AG04450 (cell line): ENCODE measurements at regions not wholly inside any gene's neighbourhood (a gene's known extent, or its start where the extent isn't known, plus 50 kb on each side); places are given as distances from the start of the nearest gene placed in this dataset.

Experiments used
- CTCF ChIA-PET: fragments of 300-600, 350-600 bp; formaldehyde crosslinking; extraction: SDS; loops from one replicate; lab custom pipeline; 2022; ENCODE audit warnings: antibody characterized with exemption, inconsistent platforms; lab: Charles Lee
- POLR2A ChIA-PET: fragments of 350-600 bp; formaldehyde crosslinking; extraction: SDS; loops from one replicate; lab custom pipeline; 2021; ENCODE audit warnings: antibody characterized with exemption, inconsistent platforms; lab: Yijun Ruan, JAX
- DNase-seq: peaks from one replicate; pipeline ENCODE4 v3.0.0-alpha.2; 2011; ENCODE audit warnings: low read depth, low spot score
- H3K27ac ChIP-seq: one replicate; pipeline ENCODE4 v1.5.1; 2012; ENCODE audit warnings: low read depth, low read length, control low read depth
- H3K27me3 ChIP-seq: one replicate; pipeline ENCODE4 v1.6.0; 2012; ENCODE audit warnings: low read length; ENCODE audit not compliant: control insufficient read depth, insufficient read depth
- H3K4me3 ChIP-seq: 2 replicates; pipeline ENCODE4 v1.5.1; 2011; ENCODE audit warnings: mild to moderate bottlenecking, low read depth, low read length, control low read depth
- H3K9me3 ChIP-seq: 2 replicates; pipeline ENCODE4 v1.5.1; 2012; ENCODE audit warnings: low read length; ENCODE audit not compliant: control insufficient read depth, insufficient read depth
- TF ChIP-seq, protein P1 (sequence below): IDR thresholded peaks from 2 replicates; pipeline ENCODE4 v1.5.1; 2011; ENCODE audit warnings: low read depth, low read length, control low read depth, inconsistent platforms

DNA sequence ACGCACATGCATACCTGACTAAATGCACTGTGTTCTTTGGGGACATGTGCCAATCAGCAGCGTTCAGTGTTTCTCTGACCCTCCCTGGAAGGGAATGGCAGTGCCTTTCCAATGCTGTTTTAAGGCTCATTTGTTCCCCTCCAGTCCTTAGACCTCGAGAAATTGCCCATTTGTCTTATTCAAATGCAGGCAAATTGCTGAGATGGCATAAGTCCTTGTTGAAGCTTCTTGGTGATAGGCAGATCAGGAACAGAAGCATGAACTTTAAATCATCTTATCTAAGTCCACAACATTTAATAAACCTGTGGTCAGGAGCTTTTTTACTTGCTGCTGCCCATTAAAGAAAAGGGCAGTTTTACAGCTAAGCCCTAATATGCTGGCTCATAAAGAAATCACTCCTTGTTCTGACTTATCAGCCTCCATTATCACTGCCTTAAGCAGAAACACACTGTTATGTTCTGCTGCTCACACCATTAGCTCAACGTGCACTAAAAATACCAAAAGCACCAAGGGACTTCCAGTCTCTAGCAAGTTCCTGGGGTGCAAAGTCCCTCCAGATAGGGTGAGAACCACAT lies 112.9 kb upstream of the LRFN2 start:
- TF ChIP-seq, protein P1, sequence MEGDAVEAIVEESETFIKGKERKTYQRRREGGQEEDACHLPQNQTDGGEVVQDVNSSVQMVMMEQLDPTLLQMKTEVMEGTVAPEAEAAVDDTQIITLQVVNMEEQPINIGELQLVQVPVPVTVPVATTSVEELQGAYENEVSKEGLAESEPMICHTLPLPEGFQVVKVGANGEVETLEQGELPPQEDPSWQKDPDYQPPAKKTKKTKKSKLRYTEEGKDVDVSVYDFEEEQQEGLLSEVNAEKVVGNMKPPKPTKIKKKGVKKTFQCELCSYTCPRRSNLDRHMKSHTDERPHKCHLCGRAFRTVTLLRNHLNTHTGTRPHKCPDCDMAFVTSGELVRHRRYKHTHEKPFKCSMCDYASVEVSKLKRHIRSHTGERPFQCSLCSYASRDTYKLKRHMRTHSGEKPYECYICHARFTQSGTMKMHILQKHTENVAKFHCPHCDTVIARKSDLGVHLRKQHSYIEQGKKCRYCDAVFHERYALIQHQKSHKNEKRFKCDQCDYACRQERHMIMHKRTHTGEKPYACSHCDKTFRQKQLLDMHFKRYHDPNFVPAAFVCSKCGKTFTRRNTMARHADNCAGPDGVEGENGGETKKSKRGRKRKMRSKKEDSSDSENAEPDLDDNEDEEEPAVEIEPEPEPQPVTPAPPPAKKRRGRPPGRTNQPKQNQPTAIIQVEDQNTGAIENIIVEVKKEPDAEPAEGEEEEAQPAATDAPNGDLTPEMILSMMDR, result no peak
- Histone ChIP-seq H3K4me3 (no peak overlapping the region), H3K9me3 (no peaks in the 10 kb centered on the region), H3K27me3 (no peaks in the 10 kb centered on the region), H3K27ac (no peak overlapping the region)
- ChIA-PET CTCF (no interaction called here), POLR2A (no interaction called here)
- no peak for DNase-seq

DNA sequence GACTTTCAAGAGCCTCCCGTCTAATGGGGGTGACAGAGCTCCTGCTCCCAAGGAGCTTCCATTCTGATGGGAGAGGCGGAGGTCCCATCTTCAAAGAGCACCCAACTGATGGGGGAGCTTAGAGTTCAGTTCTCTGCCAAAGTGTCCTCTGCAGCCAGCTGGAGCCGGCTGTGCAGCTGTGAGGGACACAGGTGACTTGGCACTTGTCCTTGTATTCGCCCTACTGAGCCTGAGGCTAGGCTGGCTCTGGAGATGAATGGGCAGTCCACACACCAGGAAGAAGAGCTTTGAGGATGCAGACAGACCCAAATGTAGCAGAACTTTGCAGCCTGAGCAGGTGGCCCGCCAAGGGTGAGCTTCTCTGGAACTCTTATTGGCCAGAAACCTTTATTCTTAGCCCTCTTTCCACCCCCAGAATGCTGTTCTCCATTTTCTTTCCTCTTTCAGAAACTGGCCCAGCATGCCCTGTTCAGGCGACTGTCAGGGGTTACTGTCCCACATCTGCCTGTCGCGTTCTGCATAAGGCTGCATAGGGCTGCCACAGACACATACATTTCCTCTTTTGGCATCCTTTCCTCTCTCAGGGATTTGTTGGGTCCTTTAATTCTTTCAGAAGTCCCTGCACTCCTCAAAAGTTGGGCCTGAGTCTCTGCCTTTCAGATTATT lies 108.7 kb upstream of the LRFN2 start:
- Histone ChIP-seq H3K4me3 (no peak overlapping the region), H3K27ac (no peak overlapping the region), H3K9me3 (no peaks in the 10 kb centered on the region), H3K27me3 (no peaks in the 10 kb centered on the region)
- TF ChIP-seq, protein P1, result no peak
- CTCF ChIA-PET, result no interaction called here
- POLR2A ChIA-PET, result no interaction called here
- DNase-seq, result no peak

DNA sequence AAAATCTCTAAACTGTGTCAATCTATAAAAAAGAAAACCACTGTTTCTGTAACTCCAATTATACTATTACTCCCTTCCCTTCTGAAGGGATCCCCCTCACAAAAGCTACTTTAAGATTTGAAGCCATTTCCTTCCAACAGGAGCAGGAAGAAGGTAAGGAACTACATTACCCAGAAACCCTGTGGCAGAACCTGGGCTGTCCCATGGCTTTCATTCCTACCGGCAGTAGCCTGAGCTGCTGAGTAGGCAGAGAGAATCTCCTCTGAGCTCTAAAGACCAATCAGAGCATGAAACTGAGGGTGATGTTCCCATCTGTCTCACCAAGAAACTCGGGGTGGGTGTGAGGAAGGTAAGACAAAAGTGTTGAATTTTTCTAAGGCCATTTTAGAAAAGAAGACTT lies 108.0 kb upstream of the LRFN2 start:
- CTCF ChIA-PET, result no interaction called here

DNA sequence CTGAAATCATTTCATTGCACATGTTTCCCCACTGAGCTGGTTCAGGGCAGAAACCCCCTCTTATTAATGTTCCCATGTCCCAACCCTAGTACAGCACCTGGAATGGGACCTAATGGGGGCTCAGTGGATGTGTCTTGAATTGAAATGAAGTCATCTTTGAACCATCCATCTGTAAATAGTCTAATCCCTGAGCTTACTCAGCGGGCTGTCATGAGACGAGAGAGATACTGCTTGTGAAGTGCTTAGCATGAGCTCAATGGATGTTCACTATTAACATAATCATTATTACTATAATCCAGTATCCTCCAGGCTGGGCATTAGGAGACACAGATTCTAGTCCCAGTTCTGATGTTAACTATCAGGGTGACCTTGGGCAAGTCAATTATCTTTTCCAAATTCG lies 106.6 kb upstream of the LRFN2 start:
- Histone ChIP-seq H3K27ac (no peak overlapping the region), H3K27me3 (no peaks in the 10 kb centered on the region), H3K9me3 (no peaks in the 10 kb centered on the region), H3K4me3 (no peak overlapping the region)
- DNase-seq, result no peak
- TF ChIP-seq, protein P1, result no peak
- ChIA-PET POLR2A (no interaction called here), CTCF (no interaction called here)

More for the DNA sequence above, 108.0 kb upstream of the LRFN2 start:
- H3K9me3 ChIP-seq, result no peaks in the 10 kb centered on the region
- no peak overlapping the region for H3K27ac ChIP-seq
- TF ChIP-seq, protein P1, result no peak
- no peak overlapping the region for H3K4me3 ChIP-seq
- POLR2A ChIA-PET, result no interaction called here
- no peak for DNase-seq
- H3K27me3 ChIP-seq, result no peaks in the 10 kb centered on the region

DNA sequence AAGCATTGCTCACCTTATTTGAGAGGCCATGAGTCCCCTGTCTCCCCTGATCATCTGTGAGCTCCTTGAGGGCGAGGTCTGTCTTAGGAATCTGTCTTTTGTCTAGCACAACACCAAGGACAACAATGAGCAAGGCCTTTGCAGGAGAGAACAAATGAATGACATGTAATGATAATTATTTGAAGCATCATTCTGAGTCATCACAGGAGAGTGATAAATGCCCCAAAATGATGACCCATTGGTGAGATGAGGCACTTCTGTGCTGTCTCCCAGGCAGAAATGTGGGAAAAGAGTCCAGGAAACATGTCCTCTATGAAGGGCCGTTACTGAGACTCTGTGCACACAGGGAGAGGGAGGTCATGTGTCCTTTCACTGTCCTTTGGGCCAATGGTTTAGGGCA lies 105.2 kb upstream of the LRFN2 start:
- Histone ChIP-seq H3K9me3 (no peaks in the 10 kb centered on the region), H3K27me3 (no peaks in the 10 kb centered on the region), H3K4me3 (no peak overlapping the region), H3K27ac (no peak overlapping the region)
- DNase-seq, result no peak
- ChIA-PET POLR2A (no interaction called here), CTCF (no interaction called here)
- TF ChIP-seq, protein P1, result no peak
